Fibroblast of pulmonary artery (primary cell): ENCODE measurements at regions not wholly inside any gene's neighbourhood (a gene's known extent, or its start where the extent isn't known, plus 50 kb on each side); places are given as distances from the start of the nearest gene placed in this dataset.
A peak's percentile ranks its signal among the peaks of the same experiment; 100 is the strongest.

Source experiments
- DNase-seq: peaks from one replicate; pipeline ENCODE4 v3.0.0-alpha.2; 2010; ENCODE audit warnings: low read depth
- H3K4me3 ChIP-seq: replicated peaks from 2 replicates; pipeline ENCODE4 v1.5.1; 2011; ENCODE audit warnings: low read depth, mild to moderate bottlenecking, control low read depth, low read length, moderate library complexity
- CTCF ChIP-seq: IDR thresholded peaks from 2 replicates; pipeline ENCODE4 v1.5.1; 2011; ENCODE audit warnings: mild to moderate bottlenecking, control low read depth, low read length, inconsistent platforms; ENCODE audit errors: missing control alignments

- peak; percentile 18 for DNase-seq
- TF ChIP-seq CTCF, result no peak
Measured at GRCh38 chr5:62954578-62954977, 376.0 kb downstream of the LRRC70 start.

GRCh38 chr5:62948301-62948700 is 369.7 kb downstream of the LRRC70 start:
- no peak for TF ChIP-seq CTCF

More at GRCh38 chr5:62954578-62954977, 376.0 kb downstream of the LRRC70 start:
- H3K4me3 ChIP-seq, result no peak overlapping the region

GRCh38 chr5:62942384-62942783 is 363.8 kb downstream of the LRRC70 start:
- TF ChIP-seq CTCF, result no peak
- no peak overlapping the region for H3K4me3 ChIP-seq
- DNase-seq, result peak; percentile 40

More at GRCh38 chr5:62948301-62948700, 369.7 kb downstream of the LRRC70 start:
- no peak overlapping the region for H3K4me3 ChIP-seq
- peak; percentile 11 for DNase-seq

- no peak overlapping the region for H3K4me3 ChIP-seq
- DNase-seq, result peak; percentile 19
- TF ChIP-seq CTCF, result no peak
Measured at GRCh38 chr5:62938927-62939326, 360.3 kb downstream of the LRRC70 start.

- DNase-seq, result peak; percentile 70
- TF ChIP-seq CTCF, result no peak
Measured at GRCh38 chr5:62937661-62938558, 359.3 kb downstream of the LRRC70 start.

GRCh38 chr5:62935660-62936059 is 357.0 kb downstream of the LRRC70 start:
- H3K4me3 ChIP-seq, result no peak overlapping the region
- no peak for DNase-seq
- TF ChIP-seq CTCF, result no peak

More at GRCh38 chr5:62937661-62938558, 359.3 kb downstream of the LRRC70 start:
- H3K4me3 ChIP-seq, result no peak overlapping the region
